ENCODE measurements at regions not wholly inside any gene's neighbourhood (a gene's known extent, or its start where the extent isn't known, plus 50 kb on each side); places are given as distances from the start of the nearest gene placed in this dataset.

DNA sequence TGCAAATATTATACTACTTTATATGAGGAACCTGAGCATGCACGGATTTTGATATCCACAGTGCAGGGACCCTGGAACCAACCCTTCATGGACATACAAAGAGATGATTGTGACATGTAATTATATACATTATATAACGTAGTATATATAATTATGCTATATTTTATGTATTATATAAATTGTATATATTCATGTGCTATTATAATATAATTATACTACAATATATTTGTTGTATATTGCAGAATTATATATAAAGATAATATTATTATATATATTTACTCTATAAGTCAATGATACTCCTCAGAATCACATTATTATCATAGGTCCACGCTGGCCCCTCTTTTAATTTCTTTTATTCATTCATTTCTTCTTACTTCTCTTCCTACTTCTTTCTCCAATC is 70.9 kb downstream of the TNFSF18 start:
- TF ChIP-seq EZH2 (IDR thresholded peaks at IDR 0.05; ENCODE audit: insufficient read depth, poor library complexity, severe bottlenecking) (no peak), EZH2phosphoT487 (IDR thresholded peaks at IDR 0.05; ENCODE audit: insufficient read depth, low read depth) (no peak)

Data from GM23248 (cell line).